Esophagus squamous epithelium (tissue), 5 donors: ENCODE measurements at regions not wholly inside any gene's neighbourhood (a gene's known extent, or its start where the extent isn't known, plus 50 kb on each side); places are given as distances from the start of the nearest gene placed in this dataset.
"Not testable (repeated sequence)": the region's sequence is repeated elsewhere in the genome, so short reads cannot be mapped to it uniquely, and the experiment has no call there.

Experiments
- DNase-seq: peaks from one replicate; lab custom pipeline; 2025; lab: John Stamatoyannopoulos, UW
- H3K27ac ChIP-seq, 4 donors: fragments of 200-600 bp; sonication (generic); one replicate each; pipeline ENCODE4 v1.5.1; 2016 to 2019; ENCODE audit warnings: mild to moderate bottlenecking in 1 of 4
- H3K27me3 ChIP-seq, 4 donors: fragments of 200-600 bp; sonication (generic); 1 replicate in 3 of 4; 2 replicates in 1 of 4; pipeline versions ENCODE4 v1.5.1 to v1.6.0; 2017 to 2021; ENCODE audit warnings: antibody characterized with exemption in 1 of 4
- H3K36me3 ChIP-seq, 3 donors: fragments of 200-600 bp; sonication (generic); one replicate each; pipeline ENCODE4 v1.5.1; 2016 to 2019
- H3K4me1 ChIP-seq, 3 donors: fragments of 200-600 bp; sonication (generic); one replicate each; pipeline ENCODE4 v1.5.1; 2017 to 2019
- H3K4me3 ChIP-seq, 4 donors: fragments of 200-600 bp; sonication (generic); 1 replicate in 3 of 4; 2 replicates in 1 of 4; pipeline ENCODE4 v1.5.1; 2016 to 2019; ENCODE audit warnings: mild to moderate bottlenecking in 2 of 4, moderate library complexity in 1 of 4
- H3K9me3 ChIP-seq, 3 donors: fragments of 200-600 bp; sonication (generic); one replicate each; pipeline ENCODE4 v1.5.1; 2016 to 2019
- CTCF ChIP-seq, 6 experiments: fragments of 450-650 bp in 4 of 6; fragments of 200-600 bp in 2 of 6; sonication (generic) in 2 of 6; IDR thresholded peaks; one replicate each; pipeline ENCODE4 v1.5.1; 2016 to 2019; ENCODE audit warnings: antibody characterized with exemption in 6 of 6, mild to moderate bottlenecking in 4 of 6, moderate library complexity in 4 of 6
- POLR2A ChIP-seq, 4 donors: fragments of 450-650 bp; IDR thresholded peaks; one replicate each; pipeline ENCODE4 v1.6.1; 2017; ENCODE audit warnings: antibody characterized with exemption in 4 of 4, mild to moderate bottlenecking in 4 of 4, moderate library complexity in 3 of 4
- WGBS, 2 donors: methylation state at CpG; one replicate each; pipeline ENCODE4 v1.1.5; 2018; 5-methylcytosine and 5-hydroxymethylcytosine counted together
- intact Hi-C: fragments of 100-400 bp; cut with DNase I; formaldehyde crosslinking; loops from one replicate; pipeline ENCODE4 v1.15.0; 2022
- donor health status: DM: yes; HTN: yes; CAD: no.

GRCh38 chr1:229133811-229134210 lies 137.1 kb upstream of the RAB4A start:
- H3K36me3 ChIP-seq, result no peaks in the 10 kb centered on the region
- peaks cover 0 to 26% (median 3%) of the 10 kb centered on the region in 3 donors for H3K4me1 ChIP-seq
- H3K4me3 ChIP-seq, result no peak overlapping the region
- H3K9me3 ChIP-seq, result peaks cover 0 to 6% (median 0%) of the 10 kb centered on the region in 3 donors
- TF ChIP-seq CTCF (IDR thresholded peaks at IDR 0.05), result no peak
- no peak for TF ChIP-seq POLR2A (IDR thresholded peaks at IDR 0.05)
- intact Hi-C loops, result no loop called here
- DNase-seq, result no peak
- H3K27me3 ChIP-seq, result no peaks in the 10 kb centered on the region
- no peak overlapping the region for H3K27ac ChIP-seq
- 83 to 88% methylated on average over 1 of the region's 1 CpG for WGBS, 2 donors

- DNase-seq, H3K27me3 ChIP-seq, H3K9me3 ChIP-seq, intact Hi-C loops, H3K4me3 ChIP-seq, H3K36me3 ChIP-seq, H3K27ac ChIP-seq: not testable (repeated sequence)
- H3K4me1 ChIP-seq, result peaks cover 0 to 23% (median 3%) of the 10 kb centered on the region in 3 donors
Measured at GRCh38 chr1:229134381-229135217, 136.3 kb upstream of the RAB4A start.

DNA sequence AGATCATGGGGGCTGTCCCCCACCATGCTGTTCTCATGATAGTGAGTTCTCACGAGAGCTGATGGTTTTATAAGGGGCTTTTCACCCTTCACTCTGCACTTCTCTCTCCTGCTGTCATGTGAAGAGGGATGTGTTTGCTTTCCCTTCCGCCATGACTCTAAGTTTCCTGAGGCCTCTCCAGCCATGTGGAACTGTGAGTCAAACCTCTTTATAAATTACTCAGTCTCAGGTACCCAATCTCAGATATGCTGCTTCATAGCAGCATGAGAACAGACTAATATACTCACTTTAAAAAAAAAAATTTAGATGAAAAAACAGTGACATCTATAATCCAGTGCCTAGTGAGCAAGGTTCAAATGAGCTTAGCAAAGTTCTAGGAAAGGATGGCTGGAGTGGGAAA lies 135.1 kb upstream of the RAB4A start:
- TF ChIP-seq CTCF (IDR thresholded peaks at IDR 0.05) (no peak), POLR2A (IDR thresholded peaks at IDR 0.05) (no peak)
- Histone ChIP-seq H3K9me3 (peaks cover 0 to 6% (median 0%) of the 10 kb centered on the region in 3 donors), H3K36me3 (no peaks in the 10 kb centered on the region), H3K27ac (no peak overlapping the region), H3K4me1 (peaks cover 0 to 15% (median 3%) of the 10 kb centered on the region in 3 donors), H3K27me3 (no peaks in the 10 kb centered on the region), H3K4me3 (no peak overlapping the region)
- intact Hi-C loops, result no loop called here
- 68 to 83% methylated on average over 2 of the region's 2 CpGs for WGBS, 2 donors
- DNase-seq, result no peak

DNA sequence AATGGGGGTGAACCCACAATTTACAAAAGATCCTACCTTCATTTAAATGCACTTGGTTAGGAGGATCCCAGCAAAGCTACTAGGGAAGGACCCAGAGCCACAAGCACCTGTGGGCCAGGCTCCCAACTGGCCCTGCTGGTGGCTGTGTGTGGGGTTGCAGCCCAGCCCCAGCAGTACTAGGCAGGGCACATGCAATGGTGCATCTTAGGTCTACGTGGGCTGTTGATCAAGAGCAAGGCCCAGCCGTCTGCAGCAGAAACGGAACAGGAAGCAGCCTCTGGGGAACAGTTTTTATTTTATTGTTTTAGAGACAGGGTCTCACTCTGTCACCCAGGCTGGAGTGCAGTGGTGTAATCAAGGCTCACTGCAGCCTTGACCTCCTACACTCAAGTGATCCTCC lies 134.1 kb upstream of the RAB4A start:
- peaks cover 0 to 5% (median 0%) of the 10 kb centered on the region in 3 donors for H3K4me1 ChIP-seq
- no peaks in the 10 kb centered on the region for H3K27me3 ChIP-seq
- no peak overlapping the region for H3K4me3 ChIP-seq
- H3K9me3 ChIP-seq, result peaks cover 0 to 6% (median 0%) of the 10 kb centered on the region in 3 donors
- H3K36me3 ChIP-seq, result no peaks in the 10 kb centered on the region
- TF ChIP-seq CTCF (IDR thresholded peaks at IDR 0.05), result no peak
- TF ChIP-seq POLR2A (IDR thresholded peaks at IDR 0.05), result no peak
- DNase-seq, result no peak
- no peak overlapping the region for H3K27ac ChIP-seq
- 59 to 61% methylated on average over 3 of the region's 3 CpGs for WGBS, 2 donors
- intact Hi-C loops, result no loop called here

DNA sequence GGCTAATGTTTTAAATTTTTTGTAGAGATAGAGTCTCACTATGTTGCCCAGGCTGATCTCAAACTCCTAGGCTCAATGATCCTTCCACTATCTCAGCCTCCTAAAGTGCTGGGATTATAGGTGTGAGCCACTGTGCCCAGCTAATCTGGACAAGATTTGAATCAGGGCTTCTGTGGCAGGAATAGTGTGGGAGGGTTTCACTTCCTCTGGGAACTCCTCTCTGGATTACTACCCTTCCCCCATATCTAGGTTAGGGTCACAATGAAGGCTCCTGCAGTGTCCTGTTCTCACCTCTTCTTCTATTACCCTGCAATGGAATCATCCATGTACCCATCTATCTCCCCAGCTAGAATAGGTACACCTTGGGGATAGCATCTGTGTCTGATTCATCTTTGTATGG lies 133.6 kb upstream of the RAB4A start:
- TF ChIP-seq CTCF (IDR thresholded peaks at IDR 0.05) (no peak), POLR2A (IDR thresholded peaks at IDR 0.05) (no peak)
- H3K4me1 ChIP-seq, result peaks cover 0 to under 1% (median 0%) of the 10 kb centered on the region in 3 donors
- no peak overlapping the region for H3K4me3 ChIP-seq
- H3K27ac ChIP-seq, result no peak overlapping the region
- no peaks in the 10 kb centered on the region for H3K27me3 ChIP-seq
- H3K36me3 ChIP-seq, result no peaks in the 10 kb centered on the region
- no peak for DNase-seq
- intact Hi-C loops, result no loop called here
- peaks cover 0 to 6% (median 0%) of the 10 kb centered on the region in 3 donors for H3K9me3 ChIP-seq
